ENCODE measurements at regions not wholly inside any gene's neighbourhood (a gene's known extent, or its start where the extent isn't known, plus 50 kb on each side); places are given as distances from the start of the nearest gene placed in this dataset.

- no peak for TF ChIP-seq CTCF (conservative IDR thresholded peaks at IDR 0.05; ENCODE audit: low read length)
- no peak for TF ChIP-seq EZH2phosphoT487 (IDR thresholded peaks at IDR 0.05; ENCODE audit: borderline replicate concordance)
These were observed 97.9 kb upstream of the UNC13C start for GRCh38 chr15:53880357-53880756.

All from Loucy (cell line).